ENCODE measurements at regions not wholly inside any gene's neighbourhood (a gene's known extent, or its start where the extent isn't known, plus 50 kb on each side); places are given as distances from the start of the nearest gene placed in this dataset.

- H3K4me3 ChIP-seq (ENCODE audit: insufficient read depth, low read depth, low read length), result no peak overlapping the region
- DNase-seq (ENCODE audit: low read depth) (no peak), FAIRE-seq (no peak)
- no peaks in the 10 kb centered on the region for H3K9me3 Mint-ChIP-seq (ENCODE audit: unreplicated experiment)
- H3K4me2 ChIP-seq (ENCODE audit: low read length), result no peak overlapping the region
- no peak overlapping the region for H3K4me3 Mint-ChIP-seq (ENCODE audit: unreplicated experiment)
- H3K27ac ChIP-seq (ENCODE audit: low read depth, low read length), result no peak overlapping the region
- H3K27me3 ChIP-seq (ENCODE audit: insufficient read depth, low read length), result no peaks in the 10 kb centered on the region
- no peak overlapping the region for H3K27ac Mint-ChIP-seq (ENCODE audit: unreplicated experiment)
- H3K36me3 ChIP-seq (ENCODE audit: insufficient read depth, low read length), result no peaks in the 10 kb centered on the region
- H3K79me2 ChIP-seq (ENCODE audit: insufficient read depth, low read length), result no peaks in the 10 kb centered on the region
- H2AFZ ChIP-seq (ENCODE audit: low read depth, low read length), result no peak overlapping the region
- H3K9ac ChIP-seq (ENCODE audit: low read length), result no peak overlapping the region
- H3K27me3 Mint-ChIP-seq (ENCODE audit: low read depth, unreplicated experiment), result peaks cover 2% of the 10 kb centered on the region
- no peaks in the 10 kb centered on the region for H3K36me3 Mint-ChIP-seq (ENCODE audit: low read depth, unreplicated experiment)
- no peaks in the 10 kb centered on the region for H4K20me1 ChIP-seq (ENCODE audit: insufficient read depth, low read length)
- H3K4me1 ChIP-seq (ENCODE audit: insufficient read depth, low read length), result no peaks in the 10 kb centered on the region
- no peak for TF ChIP-seq EZH2 (IDR thresholded peaks at IDR 0.05; ENCODE audit: insufficient read depth, low read length)
- TF ChIP-seq CTCF (IDR thresholded peaks at IDR 0.05; ENCODE audit: insufficient read depth, low read depth, low read length), result no peak
- H3K4me1 Mint-ChIP-seq (ENCODE audit: low read depth, unreplicated experiment), result no peaks in the 10 kb centered on the region
- peaks cover 2% of the 10 kb centered on the region for H3K9me3 ChIP-seq (ENCODE audit: insufficient read depth, low read depth, low read length)
Measured at GRCh38 chr2:117512307-117512706, 302.2 kb upstream of the DDX18 start.

GRCh38 chr2:117514371-117514770 lies 300.1 kb upstream of the DDX18 start:
- H3K4me3 ChIP-seq (ENCODE audit: insufficient read depth, low read depth, low read length), result no peak overlapping the region
- no peak overlapping the region for H3K9ac ChIP-seq (ENCODE audit: low read length)
- H3K9me3 ChIP-seq (ENCODE audit: insufficient read depth, low read depth, low read length), result peaks cover 2% of the 10 kb centered on the region
- Mint-ChIP-seq H3K9me3 (ENCODE audit: unreplicated experiment) (no peaks in the 10 kb centered on the region), H3K36me3 (ENCODE audit: low read depth, unreplicated experiment) (no peaks in the 10 kb centered on the region), H3K4me3 (ENCODE audit: unreplicated experiment) (no peak overlapping the region), H3K4me1 (ENCODE audit: low read depth, unreplicated experiment) (no peaks in the 10 kb centered on the region), H3K27ac (ENCODE audit: unreplicated experiment) (no peak overlapping the region), H3K27me3 (ENCODE audit: low read depth, unreplicated experiment) (peaks cover 2% of the 10 kb centered on the region)
- H3K4me1 ChIP-seq (ENCODE audit: insufficient read depth, low read length), result no peaks in the 10 kb centered on the region
- no peak for FAIRE-seq
- H3K79me2 ChIP-seq (ENCODE audit: insufficient read depth, low read length), result no peaks in the 10 kb centered on the region
- no peak for DNase-seq (ENCODE audit: low read depth)
- H3K27ac ChIP-seq (ENCODE audit: low read depth, low read length), result no peak overlapping the region
- H2AFZ ChIP-seq (ENCODE audit: low read depth, low read length), result no peak overlapping the region
- no peaks in the 10 kb centered on the region for H4K20me1 ChIP-seq (ENCODE audit: insufficient read depth, low read length)
- H3K36me3 ChIP-seq (ENCODE audit: insufficient read depth, low read length), result no peaks in the 10 kb centered on the region
- no peak for TF ChIP-seq CTCF (IDR thresholded peaks at IDR 0.05; ENCODE audit: insufficient read depth, low read depth, low read length)
- TF ChIP-seq EZH2 (IDR thresholded peaks at IDR 0.05; ENCODE audit: insufficient read depth, low read length), result no peak
- no peaks in the 10 kb centered on the region for H3K27me3 ChIP-seq (ENCODE audit: insufficient read depth, low read length)
- H3K4me2 ChIP-seq (ENCODE audit: low read length), result no peak overlapping the region

GRCh38 chr2:117519238-117519637 lies 295.3 kb upstream of the DDX18 start:
- no peaks in the 10 kb centered on the region for H3K4me1 ChIP-seq (ENCODE audit: insufficient read depth, low read length)
- H3K27me3 Mint-ChIP-seq (ENCODE audit: low read depth, unreplicated experiment), result no peaks in the 10 kb centered on the region
- no peaks in the 10 kb centered on the region for H3K4me1 Mint-ChIP-seq (ENCODE audit: low read depth, unreplicated experiment)
- no peak overlapping the region for H3K4me2 ChIP-seq (ENCODE audit: low read length)
- TF ChIP-seq CTCF (IDR thresholded peaks at IDR 0.05; ENCODE audit: insufficient read depth, low read depth, low read length) (no peak), EZH2 (IDR thresholded peaks at IDR 0.05; ENCODE audit: insufficient read depth, low read length) (no peak)
- H3K27ac Mint-ChIP-seq (ENCODE audit: unreplicated experiment), result no peak overlapping the region
- H4K20me1 ChIP-seq (ENCODE audit: insufficient read depth, low read length), result no peaks in the 10 kb centered on the region
- H3K27me3 ChIP-seq (ENCODE audit: insufficient read depth, low read length), result no peaks in the 10 kb centered on the region
- H2AFZ ChIP-seq (ENCODE audit: low read depth, low read length), result no peak overlapping the region
- no peaks in the 10 kb centered on the region for H3K36me3 ChIP-seq (ENCODE audit: insufficient read depth, low read length)
- H3K79me2 ChIP-seq (ENCODE audit: insufficient read depth, low read length), result no peaks in the 10 kb centered on the region
- H3K4me3 ChIP-seq (ENCODE audit: insufficient read depth, low read depth, low read length), result no peak overlapping the region
- no peak for FAIRE-seq
- H3K27ac ChIP-seq (ENCODE audit: low read depth, low read length), result no peak overlapping the region
- no peaks in the 10 kb centered on the region for H3K9me3 Mint-ChIP-seq (ENCODE audit: unreplicated experiment)
- no peak overlapping the region for H3K4me3 Mint-ChIP-seq (ENCODE audit: unreplicated experiment)
- DNase-seq (ENCODE audit: low read depth), result no peak
- no peak overlapping the region for H3K9ac ChIP-seq (ENCODE audit: low read length)
- no peaks in the 10 kb centered on the region for H3K36me3 Mint-ChIP-seq (ENCODE audit: low read depth, unreplicated experiment)
- H3K9me3 ChIP-seq (ENCODE audit: insufficient read depth, low read depth, low read length), result peaks cover 4% of the 10 kb centered on the region
